ACC112 (cell line): ENCODE measurements at regions not wholly inside any gene's neighbourhood (a gene's known extent, or its start where the extent isn't known, plus 50 kb on each side); places are given as distances from the start of the nearest gene placed in this dataset.
A peak's percentile ranks its signal among the peaks of the same experiment; 100 is the strongest.
"Not testable (repeated sequence)": the region's sequence is repeated elsewhere in the genome, so short reads cannot be mapped to it uniquely, and the experiment has no call there.

Experiments used
- H2AFZ ChIP-seq: fragments of 200-600 bp; sonication (generic); one replicate; pipeline ENCODE4 v1.6.0; 2017; ENCODE audit warnings: antibody characterized with exemption, low read length; ENCODE audit not compliant: unreplicated experiment
- H3K27ac ChIP-seq: fragments of 200-600 bp; sonication (generic); 2 replicates; pipeline ENCODE4 v1.5.1; 2014; ENCODE audit warnings: low read depth, mild to moderate bottlenecking, antibody characterized with exemption, low read length, moderate library complexity
- H3K27me3 ChIP-seq: fragments of 200-600 bp; sonication (generic); 2 replicates; pipeline ENCODE4 v1.6.1; 2014; ENCODE audit warnings: mild to moderate bottlenecking, antibody characterized with exemption, low read length, moderate library complexity, mixed read lengths; ENCODE audit not compliant: insufficient read depth
- H3K36me3 ChIP-seq: fragments of 200-600 bp; sonication (generic); 2 replicates; pipeline ENCODE4 v1.6.1; 2016; ENCODE audit warnings: mild to moderate bottlenecking, antibody characterized with exemption, low read length, moderate library complexity, mixed read lengths; ENCODE audit not compliant: insufficient read depth
- H3K4me1 ChIP-seq: fragments of 200-600 bp; sonication (generic); one replicate; pipeline ENCODE4 v1.6.1; 2016; ENCODE audit warnings: low read length, mixed read lengths; ENCODE audit not compliant: insufficient read depth, unreplicated experiment, control insufficient read depth
- H3K4me3 ChIP-seq: fragments of 200-600 bp; sonication (generic); 2 replicates; pipeline ENCODE4 v1.5.1; 2014; ENCODE audit warnings: mild to moderate bottlenecking, low read depth, low read length
- H3K79me2 ChIP-seq: fragments of 200-600 bp; sonication (generic); one replicate; pipeline ENCODE4 v1.6.0; 2016; ENCODE audit warnings: low read length; ENCODE audit not compliant: control insufficient read depth, unreplicated experiment, insufficient read depth

GRCh38 chr6:67535946-67536345 is 1099.1 kb upstream of the ADGRB3 start:
- no peaks in the 10 kb centered on the region for H3K27me3 ChIP-seq
- no peaks in the 10 kb centered on the region for H3K36me3 ChIP-seq
- H3K4me3 ChIP-seq: no peak overlapping the region
- no peaks in the 10 kb centered on the region for H3K79me2 ChIP-seq
- no peak overlapping the region for H3K27ac ChIP-seq
- no peaks in the 10 kb centered on the region for H3K4me1 ChIP-seq
- no peak overlapping the region for H2AFZ ChIP-seq

- Histone ChIP-seq H3K4me3 (no peak overlapping the region), H3K27ac (no peak overlapping the region), H3K79me2 (no peaks in the 10 kb centered on the region), H3K27me3 (no peaks in the 10 kb centered on the region), H3K4me1 (no peaks in the 10 kb centered on the region), H3K36me3 (no peaks in the 10 kb centered on the region), H2AFZ (no peak overlapping the region)
These were observed 1128.7 kb upstream of the ADGRB3 start for GRCh38 chr6:67506352-67506751.

DNA sequence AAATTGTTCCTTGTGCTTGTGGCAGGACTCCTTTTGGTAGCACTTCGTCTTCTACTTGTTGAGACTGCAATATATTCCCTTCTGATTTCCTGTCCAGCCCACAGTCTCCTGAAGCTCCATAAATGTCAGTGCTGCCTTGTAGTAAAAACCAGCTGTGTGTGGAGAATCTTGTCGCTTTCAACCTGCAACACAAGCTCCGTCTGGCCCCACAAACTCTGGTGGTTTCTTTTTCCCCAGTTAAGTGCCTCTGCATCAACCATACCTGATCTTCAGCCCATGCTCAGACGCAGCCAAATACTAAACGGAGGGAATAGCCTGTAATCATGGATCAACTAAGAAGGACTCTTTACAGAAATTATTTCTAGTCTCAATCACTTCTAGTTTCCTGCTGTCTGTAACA is 1133.3 kb upstream of the ADGRB3 start:
- no peaks in the 10 kb centered on the region for H3K36me3 ChIP-seq
- 0 out of 2 replicates have a peak overlapping the region, but pooled peaks have one; percentile 38 for H3K4me3 ChIP-seq
- no peak overlapping the region for H3K27ac ChIP-seq
- no peaks in the 10 kb centered on the region for H3K4me1 ChIP-seq
- no peaks in the 10 kb centered on the region for H3K79me2 ChIP-seq
- H2AFZ ChIP-seq: peak overlapping the region; percentile 67
- no peaks in the 10 kb centered on the region for H3K27me3 ChIP-seq

GRCh38 chr6:67497749-67498148 is 1137.3 kb upstream of the ADGRB3 start:
- Histone ChIP-seq H3K27me3 (no peaks in the 10 kb centered on the region), H3K4me1 (no peaks in the 10 kb centered on the region)

GRCh38 chr6:67496191-67496590 is 1138.9 kb upstream of the ADGRB3 start:
- no peak overlapping the region for H2AFZ ChIP-seq
- H3K4me3 ChIP-seq: no peak overlapping the region
- no peaks in the 10 kb centered on the region for H3K4me1 ChIP-seq
- no peaks in the 10 kb centered on the region for H3K79me2 ChIP-seq
- no peaks in the 10 kb centered on the region for H3K27me3 ChIP-seq
- no peaks in the 10 kb centered on the region for H3K36me3 ChIP-seq
- no peak overlapping the region for H3K27ac ChIP-seq

More at GRCh38 chr6:67497749-67498148, 1137.3 kb upstream of the ADGRB3 start:
- H2AFZ ChIP-seq: no peak overlapping the region
- H3K4me3 ChIP-seq: no peak overlapping the region
- no peaks in the 10 kb centered on the region for H3K79me2 ChIP-seq
- no peak overlapping the region for H3K27ac ChIP-seq
- H3K36me3 ChIP-seq: no peaks in the 10 kb centered on the region

DNA sequence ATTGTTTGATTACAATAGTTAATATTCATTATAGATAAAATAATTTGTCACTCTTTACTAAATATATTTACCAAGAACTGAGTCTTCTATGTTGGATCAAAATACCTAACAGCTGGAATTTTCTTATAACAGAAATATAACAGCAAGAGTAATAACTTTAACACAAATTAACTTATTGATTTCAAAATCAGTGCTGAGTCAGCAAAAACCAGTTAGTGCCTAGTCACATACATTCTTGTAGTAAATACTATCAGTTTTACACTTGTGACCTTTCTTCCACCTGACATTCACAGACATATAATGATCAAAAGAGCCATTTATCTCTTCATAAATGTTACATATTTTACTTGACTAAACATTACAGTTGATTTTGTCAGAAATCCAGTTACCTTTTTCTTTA is 1141.4 kb upstream of the ADGRB3 start:
- Histone ChIP-seq H3K27me3 (no peaks in the 10 kb centered on the region), H2AFZ (no peak overlapping the region)

GRCh38 chr6:67475700-67476099 is 1159.4 kb upstream of the ADGRB3 start:
- H3K27ac ChIP-seq: no peak overlapping the region
- no peaks in the 10 kb centered on the region for H3K4me1 ChIP-seq
- H3K79me2 ChIP-seq: no peaks in the 10 kb centered on the region
- no peak overlapping the region for H2AFZ ChIP-seq
- H3K4me3 ChIP-seq: no peak overlapping the region
- H3K36me3 ChIP-seq: no peaks in the 10 kb centered on the region
- no peaks in the 10 kb centered on the region for H3K27me3 ChIP-seq

More for the DNA sequence above, 1141.4 kb upstream of the ADGRB3 start:
- H3K79me2 ChIP-seq: no peaks in the 10 kb centered on the region
- no peaks in the 10 kb centered on the region for H3K4me1 ChIP-seq
- H3K27ac ChIP-seq: no peak overlapping the region
- no peak overlapping the region for H3K4me3 ChIP-seq
- H3K36me3 ChIP-seq: no peaks in the 10 kb centered on the region

GRCh38 chr6:67467341-67467740 is 1167.7 kb upstream of the ADGRB3 start:
- Histone ChIP-seq H3K4me1 (no peaks in the 10 kb centered on the region), H2AFZ (no peak overlapping the region), H3K4me3 (no peak overlapping the region), H3K27ac (no peak overlapping the region), H3K36me3 (no peaks in the 10 kb centered on the region), H3K27me3 (no peaks in the 10 kb centered on the region), H3K79me2 (no peaks in the 10 kb centered on the region)

GRCh38 chr6:67462725-67463124 is 1172.4 kb upstream of the ADGRB3 start:
- not testable (repeated sequence) for H3K4me1 ChIP-seq, H2AFZ ChIP-seq, H3K4me3 ChIP-seq, H3K36me3 ChIP-seq, H3K27me3 ChIP-seq, H3K27ac ChIP-seq, H3K79me2 ChIP-seq

DNA sequence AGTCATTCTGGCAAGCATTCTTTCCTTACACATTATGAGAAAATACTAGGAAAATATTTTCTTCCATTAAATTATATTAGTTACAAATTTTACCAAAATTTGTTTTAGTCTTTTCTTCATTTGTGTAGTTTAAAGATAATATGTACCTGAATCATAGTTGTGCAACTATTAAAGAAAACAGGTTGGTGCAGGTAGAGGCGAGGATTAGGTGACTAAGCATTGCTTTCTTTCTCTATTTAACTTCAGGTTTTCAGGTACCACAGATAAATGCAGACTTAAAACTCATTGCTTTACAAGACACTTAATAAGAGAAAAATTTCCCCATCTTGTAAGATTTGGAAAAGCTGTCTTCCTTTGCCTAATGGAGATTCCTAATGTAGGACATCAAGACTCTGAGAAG is 1175.5 kb upstream of the ADGRB3 start:
- no peaks in the 10 kb centered on the region for H3K27me3 ChIP-seq
- no peaks in the 10 kb centered on the region for H3K36me3 ChIP-seq
- no peak overlapping the region for H2AFZ ChIP-seq
- H3K4me1 ChIP-seq: no peaks in the 10 kb centered on the region
- no peak overlapping the region for H3K27ac ChIP-seq
- no peaks in the 10 kb centered on the region for H3K79me2 ChIP-seq
- H3K4me3 ChIP-seq: no peak overlapping the region

DNA sequence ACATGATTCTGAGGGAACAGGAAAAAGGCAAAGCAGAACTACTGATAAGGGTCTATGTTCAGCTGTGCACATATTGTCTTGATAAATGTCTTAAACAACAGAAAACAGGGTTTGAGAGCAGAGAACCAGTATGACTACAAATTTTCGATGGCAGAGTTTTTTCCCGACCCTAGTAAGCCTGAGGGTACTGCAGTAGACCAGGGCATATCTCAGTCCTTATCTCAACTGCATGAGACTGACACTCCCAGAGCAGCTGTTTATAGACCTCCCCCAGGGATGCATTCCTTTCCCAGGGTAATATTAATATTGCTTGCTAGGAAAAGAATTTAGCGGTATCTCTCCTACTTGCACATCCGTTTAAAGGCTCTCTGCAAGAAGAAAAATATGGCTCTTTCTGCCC is 1176.8 kb upstream of the ADGRB3 start:
- H3K79me2 ChIP-seq: no peaks in the 10 kb centered on the region
- H3K4me1 ChIP-seq: no peaks in the 10 kb centered on the region
- H3K27me3 ChIP-seq: no peaks in the 10 kb centered on the region
- H3K27ac ChIP-seq: no peak overlapping the region
- H3K36me3 ChIP-seq: no peaks in the 10 kb centered on the region
- H3K4me3 ChIP-seq: no peak overlapping the region
- H2AFZ ChIP-seq: no peak overlapping the region
